ENCODE measurements at regions not wholly inside any gene's neighbourhood (a gene's known extent, or its start where the extent isn't known, plus 50 kb on each side); places are given as distances from the start of the nearest gene placed in this dataset.

DNA sequence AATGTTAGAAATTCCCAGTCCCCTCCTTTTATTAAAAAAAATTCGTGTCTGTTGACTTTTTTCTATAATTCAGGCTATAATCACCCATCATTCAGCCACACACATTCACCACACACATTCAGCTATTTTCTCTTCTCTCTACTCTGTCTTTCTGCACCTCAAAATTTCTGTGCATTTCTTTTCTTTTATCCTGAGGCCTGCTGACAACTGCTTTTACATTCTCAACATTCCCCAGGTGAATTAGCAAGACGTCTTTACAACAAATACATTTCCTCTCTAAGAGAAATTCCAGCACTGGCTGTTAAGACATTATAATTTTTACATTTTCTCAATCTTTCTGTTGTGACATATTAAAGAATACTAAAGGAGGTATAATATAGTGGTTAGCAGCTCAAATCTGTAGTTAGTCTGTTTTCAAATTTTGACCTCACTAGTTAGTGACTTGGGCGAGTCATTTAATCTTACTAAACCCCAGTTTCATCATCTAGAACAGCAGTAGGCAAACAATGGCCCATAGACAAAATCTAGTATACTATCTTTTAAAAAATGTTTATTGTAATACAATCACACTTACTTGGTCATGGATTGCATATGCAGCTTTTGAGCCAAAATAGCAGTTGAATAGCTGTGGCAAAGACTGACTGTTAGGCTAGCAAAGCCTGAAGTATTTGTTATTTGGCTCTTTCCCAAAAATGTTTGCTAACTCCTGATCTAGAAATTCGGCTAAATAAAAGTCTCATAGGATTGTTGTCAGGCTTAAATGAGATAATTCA is 350.7 kb downstream of the NSUN3 start:
- H3K27me3 ChIP-seq (ENCODE audit: control insufficient read depth in 1 of 2, insufficient read depth in 2 of 2, low read length in 2 of 2), result no peaks in the 10 kb centered on the region
- no peak overlapping the region for H3K27ac ChIP-seq (ENCODE audit: low read depth, low read length)
- H3K4me1 ChIP-seq (ENCODE audit: insufficient read depth, low read length), result no peaks in the 10 kb centered on the region
- no peak overlapping the region for H3K4me3 ChIP-seq (ENCODE audit: low read depth in 1 of 2, low read length in 2 of 2)
- no peaks in the 10 kb centered on the region for H3K9me3 ChIP-seq (ENCODE audit: low read length)
- H3K36me3 ChIP-seq (ENCODE audit: insufficient read depth, low read length), result no peaks in the 10 kb centered on the region
- no peak overlapping the region for H3K9ac ChIP-seq (ENCODE audit: low read length)

DNA sequence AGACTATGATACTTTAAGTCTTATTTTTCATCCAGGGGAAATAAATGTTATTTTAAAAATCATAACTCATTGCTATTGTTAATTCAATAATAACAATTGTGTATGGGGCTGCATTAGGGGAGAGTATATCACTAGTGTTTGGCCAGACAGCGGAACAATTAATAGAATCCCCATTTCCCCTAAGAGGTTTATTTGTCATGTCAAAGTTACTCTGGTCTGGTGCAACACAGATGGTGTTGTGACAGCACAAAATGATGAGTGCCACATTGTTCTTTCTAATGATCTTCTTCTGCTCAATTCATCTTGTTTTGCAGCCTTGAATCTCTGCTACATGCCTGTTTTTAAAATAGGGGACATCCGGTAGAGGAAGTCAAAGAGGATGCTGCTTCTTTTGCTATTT is 351.6 kb downstream of the NSUN3 start:
- H3K36me3 ChIP-seq (ENCODE audit: insufficient read depth, low read length), result no peaks in the 10 kb centered on the region
- no peaks in the 10 kb centered on the region for H3K4me1 ChIP-seq (ENCODE audit: insufficient read depth, low read length)
- no peaks in the 10 kb centered on the region for H3K9me3 ChIP-seq (ENCODE audit: low read length)
- no peak overlapping the region for H3K4me3 ChIP-seq (ENCODE audit: low read depth in 1 of 2, low read length in 2 of 2)
- H3K9ac ChIP-seq (ENCODE audit: low read length), result no peak overlapping the region
- H3K27me3 ChIP-seq (ENCODE audit: control insufficient read depth in 1 of 2, insufficient read depth in 2 of 2, low read length in 2 of 2), result no peaks in the 10 kb centered on the region
- H3K27ac ChIP-seq (ENCODE audit: low read depth, low read length), result no peak overlapping the region

GRCh38 chr3:94416768-94417167 is 353.9 kb downstream of the NSUN3 start:
- Histone ChIP-seq H3K27ac (ENCODE audit: low read depth, low read length) (no peak overlapping the region), H3K36me3 (ENCODE audit: insufficient read depth, low read length) (no peaks in the 10 kb centered on the region), H3K4me1 (ENCODE audit: insufficient read depth, low read length) (no peaks in the 10 kb centered on the region), H3K9ac (ENCODE audit: low read length) (no peak overlapping the region), H3K9me3 (ENCODE audit: low read length) (no peaks in the 10 kb centered on the region), H3K27me3 (ENCODE audit: control insufficient read depth in 1 of 2, insufficient read depth in 2 of 2, low read length in 2 of 2) (no peaks in the 10 kb centered on the region), H3K4me3 (ENCODE audit: low read depth in 1 of 2, low read length in 2 of 2) (no peak overlapping the region)

GRCh38 chr3:94417963-94418455 is 355.1 kb downstream of the NSUN3 start:
- Histone ChIP-seq H3K36me3 (ENCODE audit: insufficient read depth, low read length) (no peaks in the 10 kb centered on the region), H3K9me3 (ENCODE audit: low read length) (no peaks in the 10 kb centered on the region), H3K27ac (ENCODE audit: low read depth, low read length) (no peak overlapping the region), H3K9ac (ENCODE audit: low read length) (no peak overlapping the region), H3K4me1 (ENCODE audit: insufficient read depth, low read length) (no peaks in the 10 kb centered on the region), H3K4me3 (ENCODE audit: low read depth in 1 of 2, low read length in 2 of 2) (no peak overlapping the region), H3K27me3 (ENCODE audit: control insufficient read depth in 1 of 2, insufficient read depth in 2 of 2, low read length in 2 of 2) (no peaks in the 10 kb centered on the region)

- H3K27ac ChIP-seq (ENCODE audit: low read depth, low read length), result no peak overlapping the region
- no peaks in the 10 kb centered on the region for H3K9me3 ChIP-seq (ENCODE audit: low read length)
- H3K4me3 ChIP-seq (ENCODE audit: low read depth in 1 of 2, low read length in 2 of 2), result no peak overlapping the region
- H3K36me3 ChIP-seq (ENCODE audit: insufficient read depth, low read length), result no peaks in the 10 kb centered on the region
- no peak overlapping the region for H3K9ac ChIP-seq (ENCODE audit: low read length)
- H3K27me3 ChIP-seq (ENCODE audit: control insufficient read depth in 1 of 2, insufficient read depth in 2 of 2, low read length in 2 of 2), result no peaks in the 10 kb centered on the region
- no peaks in the 10 kb centered on the region for H3K4me1 ChIP-seq (ENCODE audit: insufficient read depth, low read length)
These were observed 358.1 kb downstream of the NSUN3 start for GRCh38 chr3:94420931-94421330.

DNA sequence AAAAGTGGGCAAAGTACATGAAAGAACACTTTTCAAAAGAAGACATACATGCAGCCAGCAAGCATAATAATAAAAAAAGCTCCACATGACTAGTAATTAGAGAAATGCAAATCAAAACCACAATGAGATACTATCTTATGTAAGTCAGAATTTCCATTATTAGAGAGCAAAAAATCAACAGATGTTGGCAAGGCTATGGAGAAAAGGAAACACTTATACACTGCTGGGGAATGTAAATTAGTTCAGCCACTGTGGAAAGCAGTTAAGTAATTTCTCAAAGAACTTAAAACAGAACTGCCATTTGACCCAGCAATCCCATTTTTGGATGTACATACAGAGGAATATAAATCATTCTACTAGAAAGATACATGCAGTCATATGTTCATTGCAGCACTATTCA is 360.7 kb downstream of the NSUN3 start:
- no peak overlapping the region for H3K9ac ChIP-seq (ENCODE audit: low read length)
- no peaks in the 10 kb centered on the region for H3K4me1 ChIP-seq (ENCODE audit: insufficient read depth, low read length)
- no peak overlapping the region for H3K27ac ChIP-seq (ENCODE audit: low read depth, low read length)
- no peak overlapping the region for H3K4me3 ChIP-seq (ENCODE audit: low read depth in 1 of 2, low read length in 2 of 2)
- no peaks in the 10 kb centered on the region for H3K27me3 ChIP-seq (ENCODE audit: control insufficient read depth in 1 of 2, insufficient read depth in 2 of 2, low read length in 2 of 2)
- no peaks in the 10 kb centered on the region for H3K36me3 ChIP-seq (ENCODE audit: insufficient read depth, low read length)
- no peaks in the 10 kb centered on the region for H3K9me3 ChIP-seq (ENCODE audit: low read length)

DNA sequence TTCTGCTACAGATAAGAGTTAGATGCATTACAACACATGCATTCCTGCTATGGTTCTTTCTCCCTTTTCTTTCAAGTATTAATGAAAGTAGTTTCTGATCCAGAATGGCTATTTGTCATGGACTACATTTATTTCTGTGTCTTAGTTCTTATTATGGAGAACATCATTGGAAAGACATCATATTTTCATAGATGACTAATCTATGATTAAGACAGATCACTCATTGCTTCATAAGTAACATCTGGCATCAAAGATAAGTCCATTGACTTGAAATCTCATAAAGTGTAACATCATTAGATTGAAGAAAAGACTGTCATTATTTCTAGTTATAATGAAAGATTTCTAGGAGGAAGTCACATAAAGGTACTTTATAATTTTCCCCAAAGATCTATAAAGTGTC is 366.7 kb downstream of the NSUN3 start:
- no peak overlapping the region for H3K27ac ChIP-seq (ENCODE audit: low read depth, low read length)
- H3K36me3 ChIP-seq (ENCODE audit: insufficient read depth, low read length), result no peaks in the 10 kb centered on the region
- H3K4me1 ChIP-seq (ENCODE audit: insufficient read depth, low read length), result peaks cover 15% of the 10 kb centered on the region
- H3K27me3 ChIP-seq (ENCODE audit: control insufficient read depth in 1 of 2, insufficient read depth in 2 of 2, low read length in 2 of 2), result no peaks in the 10 kb centered on the region
- no peak overlapping the region for H3K9ac ChIP-seq (ENCODE audit: low read length)
- no peaks in the 10 kb centered on the region for H3K9me3 ChIP-seq (ENCODE audit: low read length)
- no peak overlapping the region for H3K4me3 ChIP-seq (ENCODE audit: low read depth in 1 of 2, low read length in 2 of 2)

- Histone ChIP-seq H3K9ac (ENCODE audit: low read length) (no peak overlapping the region), H3K9me3 (ENCODE audit: low read length) (no peaks in the 10 kb centered on the region), H3K27me3 (ENCODE audit: control insufficient read depth in 1 of 2, insufficient read depth in 2 of 2, low read length in 2 of 2) (no peaks in the 10 kb centered on the region), H3K4me1 (ENCODE audit: insufficient read depth, low read length) (peaks cover 15% of the 10 kb centered on the region), H3K36me3 (ENCODE audit: insufficient read depth, low read length) (no peaks in the 10 kb centered on the region), H3K27ac (ENCODE audit: low read depth, low read length) (no peak overlapping the region), H3K4me3 (ENCODE audit: low read depth in 1 of 2, low read length in 2 of 2) (no peak overlapping the region)
These were observed 369.2 kb downstream of the NSUN3 start for GRCh38 chr3:94431876-94432570.

- Histone ChIP-seq H3K27me3 (ENCODE audit: control insufficient read depth in 1 of 2, insufficient read depth in 2 of 2, low read length in 2 of 2) (no peaks in the 10 kb centered on the region), H3K9me3 (ENCODE audit: low read length) (no peaks in the 10 kb centered on the region), H3K4me3 (ENCODE audit: low read depth in 1 of 2, low read length in 2 of 2) (no peak overlapping the region), H3K4me1 (ENCODE audit: insufficient read depth, low read length) (peaks cover 15% of the 10 kb centered on the region), H3K9ac (ENCODE audit: low read length) (no peak overlapping the region), H3K27ac (ENCODE audit: low read depth, low read length) (no peak overlapping the region), H3K36me3 (ENCODE audit: insufficient read depth, low read length) (no peaks in the 10 kb centered on the region)
These were observed 370.9 kb downstream of the NSUN3 start for GRCh38 chr3:94433811-94434210.

DNA sequence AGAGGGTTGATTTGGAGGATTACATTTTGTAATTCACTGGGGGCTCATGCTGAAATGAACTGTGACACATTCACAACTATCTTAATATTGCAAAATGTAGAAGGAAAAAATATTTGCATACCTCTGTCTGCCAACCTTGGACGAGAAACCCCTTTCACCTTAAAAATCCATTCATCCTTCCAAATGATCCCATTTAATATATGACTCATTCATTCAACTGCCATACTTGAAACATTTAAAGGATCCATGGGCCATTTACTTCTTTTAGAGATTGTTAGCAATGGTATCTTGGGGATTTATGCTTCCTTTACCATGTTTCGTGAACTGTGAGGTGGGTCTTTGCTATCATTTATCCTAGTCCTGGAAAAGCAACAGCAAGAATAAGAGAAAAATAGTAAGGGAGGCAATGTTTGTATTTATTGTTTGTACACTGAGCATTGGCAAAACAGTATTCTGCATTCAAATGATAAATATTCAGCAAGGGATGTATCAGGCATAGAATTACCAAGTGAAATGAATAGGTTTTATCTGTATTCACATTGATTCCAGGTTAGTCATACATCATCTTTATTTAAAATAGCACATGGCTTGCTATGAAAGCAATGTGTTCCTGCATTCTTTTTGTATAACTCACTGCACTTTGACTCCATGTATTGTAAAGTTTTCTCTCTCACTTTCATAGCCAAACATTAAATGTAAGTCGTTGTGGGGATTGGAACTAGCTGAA is 378.1 kb downstream of the NSUN3 start:
- Histone ChIP-seq H3K36me3 (ENCODE audit: insufficient read depth, low read length) (no peaks in the 10 kb centered on the region), H3K4me3 (ENCODE audit: low read depth in 1 of 2, low read length in 2 of 2) (no peak overlapping the region), H3K4me1 (ENCODE audit: insufficient read depth, low read length) (peaks cover 6% of the 10 kb centered on the region), H3K9me3 (ENCODE audit: low read length) (no peaks in the 10 kb centered on the region), H3K27ac (ENCODE audit: low read depth, low read length) (no peak overlapping the region), H3K9ac (ENCODE audit: low read length) (no peak overlapping the region), H3K27me3 (ENCODE audit: control insufficient read depth in 1 of 2, insufficient read depth in 2 of 2, low read length in 2 of 2) (no peaks in the 10 kb centered on the region)

DNA sequence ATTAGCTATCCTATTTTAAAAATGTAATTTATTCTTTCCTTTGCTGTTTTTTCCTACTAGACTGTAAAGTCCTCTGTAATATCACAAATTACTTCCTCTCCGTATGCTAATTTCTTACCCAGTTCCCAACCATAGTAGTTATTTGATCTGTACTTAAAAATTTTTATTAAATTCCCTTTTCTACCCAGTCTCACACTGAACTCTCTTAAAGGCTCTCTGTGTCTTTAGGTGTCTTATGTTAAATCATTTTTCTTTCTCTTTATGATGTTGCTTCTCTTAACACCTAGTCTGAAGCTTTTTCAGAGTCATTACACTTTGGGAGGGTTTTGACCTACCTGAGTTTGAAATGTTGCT is 378.6 kb downstream of the NSUN3 start:
- no peak overlapping the region for H3K9ac ChIP-seq (ENCODE audit: low read length)
- no peaks in the 10 kb centered on the region for H3K36me3 ChIP-seq (ENCODE audit: insufficient read depth, low read length)
- H3K4me3 ChIP-seq (ENCODE audit: low read depth in 1 of 2, low read length in 2 of 2), result no peak overlapping the region
- peaks cover 6% of the 10 kb centered on the region for H3K4me1 ChIP-seq (ENCODE audit: insufficient read depth, low read length)
- no peaks in the 10 kb centered on the region for H3K9me3 ChIP-seq (ENCODE audit: low read length)
- no peak overlapping the region for H3K27ac ChIP-seq (ENCODE audit: low read depth, low read length)
- no peaks in the 10 kb centered on the region for H3K27me3 ChIP-seq (ENCODE audit: control insufficient read depth in 1 of 2, insufficient read depth in 2 of 2, low read length in 2 of 2)

Data from muscle layer of colon (tissue), 2 donors.